ENCODE measurements at regions not wholly inside any gene's neighbourhood (a gene's known extent, or its start where the extent isn't known, plus 50 kb on each side); places are given as distances from the start of the nearest gene placed in this dataset.
A peak's percentile ranks its signal among the peaks of the same experiment; 100 is the strongest.

DNA sequence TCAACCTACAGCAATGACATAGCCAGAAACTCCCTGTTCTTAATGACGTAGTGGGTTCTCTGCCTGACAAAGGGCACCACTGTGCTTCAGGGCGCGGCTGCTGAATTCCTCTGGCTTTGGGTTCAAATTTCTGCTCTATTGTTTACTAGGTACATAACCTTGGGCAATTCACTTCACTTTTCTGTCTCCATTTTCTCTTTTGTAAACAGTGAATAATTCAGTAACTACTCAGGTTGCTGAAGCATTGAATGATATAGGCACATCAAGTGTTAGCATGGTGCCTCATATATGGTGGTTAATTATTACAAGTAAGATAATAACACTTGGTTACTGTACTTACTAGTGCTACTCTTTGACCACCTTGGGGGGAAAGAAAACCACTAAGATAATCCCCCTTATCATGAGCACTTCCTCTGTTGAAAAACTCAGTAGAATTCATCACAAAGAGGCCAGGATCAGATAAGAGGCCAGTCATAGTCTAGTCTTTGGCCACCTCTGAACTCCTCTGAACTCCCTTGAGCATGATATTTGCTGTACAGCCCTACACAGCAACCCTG lies 92.0 kb upstream of the AHR start:
- no peak overlapping the region for H3K27ac ChIP-seq (ENCODE audit: low read length)
- Mint-ChIP-seq H3K27ac (no peak overlapping the region), H3K4me1 (no peaks in the 10 kb centered on the region), H3K9me3 (no peaks in the 10 kb centered on the region), H3K4me3 (no peak overlapping the region), H3K36me3 (no peaks in the 10 kb centered on the region), H3K27me3 (ENCODE audit: low read depth in 2 of 2) (peaks cover 0 to 14% of the 10 kb centered on the region in 2 donors)
- no peaks in the 10 kb centered on the region for H3K27me3 ChIP-seq (ENCODE audit: control insufficient read depth, insufficient read depth, low read length)
- intact Hi-C loops (cut with micrococcal nuclease) = no loop called here
- DNase-seq (no peak), ATAC-seq (peak in 1 of 3 donors; percentile 74)
- H3K9me3 ChIP-seq (ENCODE audit: control insufficient read depth, insufficient read depth, low read length) = no peaks in the 10 kb centered on the region
- H3K36me3 ChIP-seq (ENCODE audit: control insufficient read depth, insufficient read depth, low read length) = no peaks in the 10 kb centered on the region
- WGBS (ENCODE audit: insufficient coverage) = 94% methylated on average over 3 of the region's 3 CpGs
- no peaks in the 10 kb centered on the region for H3K4me1 ChIP-seq (ENCODE audit: control insufficient read depth, insufficient read depth, low read length)
- H3K4me3 ChIP-seq (ENCODE audit: low read length) = no peak overlapping the region
- TF ChIP-seq, protein P1, sequence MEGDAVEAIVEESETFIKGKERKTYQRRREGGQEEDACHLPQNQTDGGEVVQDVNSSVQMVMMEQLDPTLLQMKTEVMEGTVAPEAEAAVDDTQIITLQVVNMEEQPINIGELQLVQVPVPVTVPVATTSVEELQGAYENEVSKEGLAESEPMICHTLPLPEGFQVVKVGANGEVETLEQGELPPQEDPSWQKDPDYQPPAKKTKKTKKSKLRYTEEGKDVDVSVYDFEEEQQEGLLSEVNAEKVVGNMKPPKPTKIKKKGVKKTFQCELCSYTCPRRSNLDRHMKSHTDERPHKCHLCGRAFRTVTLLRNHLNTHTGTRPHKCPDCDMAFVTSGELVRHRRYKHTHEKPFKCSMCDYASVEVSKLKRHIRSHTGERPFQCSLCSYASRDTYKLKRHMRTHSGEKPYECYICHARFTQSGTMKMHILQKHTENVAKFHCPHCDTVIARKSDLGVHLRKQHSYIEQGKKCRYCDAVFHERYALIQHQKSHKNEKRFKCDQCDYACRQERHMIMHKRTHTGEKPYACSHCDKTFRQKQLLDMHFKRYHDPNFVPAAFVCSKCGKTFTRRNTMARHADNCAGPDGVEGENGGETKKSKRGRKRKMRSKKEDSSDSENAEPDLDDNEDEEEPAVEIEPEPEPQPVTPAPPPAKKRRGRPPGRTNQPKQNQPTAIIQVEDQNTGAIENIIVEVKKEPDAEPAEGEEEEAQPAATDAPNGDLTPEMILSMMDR (IDR thresholded peaks at IDR 0.05) = no peak

DNA sequence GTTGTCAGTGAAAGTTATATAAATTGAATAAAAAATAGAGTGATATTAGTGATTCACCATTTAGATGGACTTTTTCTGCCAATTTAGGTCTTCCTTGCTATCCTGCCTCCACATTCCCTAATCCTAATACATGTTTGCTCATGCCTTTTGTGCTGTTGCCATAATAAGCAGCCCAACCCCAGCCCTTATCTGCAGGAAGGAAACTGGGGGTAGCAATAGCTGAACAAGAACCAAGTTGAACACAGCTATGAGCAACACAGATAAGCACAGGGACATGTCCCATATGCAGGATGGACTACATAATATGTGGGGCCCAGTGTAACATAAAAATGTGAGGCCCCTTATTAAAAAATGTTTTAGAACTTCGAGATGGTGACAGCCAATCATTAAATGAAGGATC lies 91.2 kb upstream of the AHR start:
- peaks cover 0 to 6% of the 10 kb centered on the region in 2 donors for H3K27me3 Mint-ChIP-seq (ENCODE audit: low read depth in 2 of 2)
- peak in 1 of 3 donors; percentile 70 for ATAC-seq

DNA sequence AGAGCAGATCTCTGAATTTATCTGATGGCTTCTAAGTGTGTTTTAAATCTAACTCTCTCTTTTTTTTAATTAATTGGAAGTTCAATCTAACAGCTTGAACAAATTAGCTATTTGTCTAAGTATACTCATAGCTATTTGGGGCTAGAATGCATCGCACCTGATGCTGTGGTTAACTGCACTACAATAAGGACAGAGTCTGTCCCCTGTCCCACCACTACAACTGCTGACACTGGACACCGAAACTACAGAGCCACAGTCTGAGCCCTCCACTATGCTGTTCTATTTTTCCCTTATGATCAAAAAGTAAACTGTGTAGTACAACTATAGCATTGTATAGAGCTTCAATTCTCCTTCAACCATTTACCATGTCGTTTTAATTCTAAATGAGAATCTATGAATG lies 89.4 kb upstream of the AHR start:
- no peak overlapping the region for H3K27ac ChIP-seq (ENCODE audit: low read length)
- no peak for DNase-seq
- H3K4me1 ChIP-seq (ENCODE audit: control insufficient read depth, insufficient read depth, low read length) = no peaks in the 10 kb centered on the region
- H3K9me3 ChIP-seq (ENCODE audit: control insufficient read depth, insufficient read depth, low read length) = no peaks in the 10 kb centered on the region
- no peak overlapping the region for H3K27ac Mint-ChIP-seq
- no peaks in the 10 kb centered on the region for H3K36me3 ChIP-seq (ENCODE audit: control insufficient read depth, insufficient read depth, low read length)
- TF ChIP-seq, protein P1 (IDR thresholded peaks at IDR 0.05) = no peak
- no peaks in the 10 kb centered on the region for H3K27me3 Mint-ChIP-seq (ENCODE audit: low read depth in 2 of 2)
- no peaks in the 10 kb centered on the region for H3K27me3 ChIP-seq (ENCODE audit: control insufficient read depth, insufficient read depth, low read length)
- H3K4me1 Mint-ChIP-seq = no peaks in the 10 kb centered on the region
- H3K9me3 Mint-ChIP-seq = no peaks in the 10 kb centered on the region
- no peak overlapping the region for H3K4me3 ChIP-seq (ENCODE audit: low read length)
- 43% methylated on average over 2 of the region's 3 CpGs for WGBS (ENCODE audit: insufficient coverage)
- intact Hi-C loops (cut with micrococcal nuclease) = no loop called here
- no peaks in the 10 kb centered on the region for H3K36me3 Mint-ChIP-seq
- no peak overlapping the region for H3K4me3 Mint-ChIP-seq
- ATAC-seq = no peak

More for the DNA sequence above, 91.2 kb upstream of the AHR start:
- Mint-ChIP-seq H3K4me3 (no peak overlapping the region), H3K4me1 (no peaks in the 10 kb centered on the region), H3K9me3 (no peaks in the 10 kb centered on the region), H3K27ac (no peak overlapping the region), H3K36me3 (no peaks in the 10 kb centered on the region)
- intact Hi-C loops (cut with micrococcal nuclease) = no loop called here
- 13% methylated on average over 1 of the region's 1 CpG for WGBS (ENCODE audit: insufficient coverage)
- no peaks in the 10 kb centered on the region for H3K27me3 ChIP-seq (ENCODE audit: control insufficient read depth, insufficient read depth, low read length)
- no peak for DNase-seq
- no peak overlapping the region for H3K27ac ChIP-seq (ENCODE audit: low read length)
- no peaks in the 10 kb centered on the region for H3K4me1 ChIP-seq (ENCODE audit: control insufficient read depth, insufficient read depth, low read length)
- no peak overlapping the region for H3K4me3 ChIP-seq (ENCODE audit: low read length)
- H3K36me3 ChIP-seq (ENCODE audit: control insufficient read depth, insufficient read depth, low read length) = no peaks in the 10 kb centered on the region
- H3K9me3 ChIP-seq (ENCODE audit: control insufficient read depth, insufficient read depth, low read length) = no peaks in the 10 kb centered on the region
- TF ChIP-seq, protein P1 (IDR thresholded peaks at IDR 0.05) = no peak

GRCh38 chr7:17211307-17211836 lies 87.1 kb upstream of the AHR start:
- H3K27me3 Mint-ChIP-seq (ENCODE audit: low read depth in 2 of 2) = no peaks in the 10 kb centered on the region
- no peak for DNase-seq
- Histone ChIP-seq H3K27me3 (ENCODE audit: control insufficient read depth, insufficient read depth, low read length) (no peaks in the 10 kb centered on the region), H3K4me1 (ENCODE audit: control insufficient read depth, insufficient read depth, low read length) (no peaks in the 10 kb centered on the region), H3K36me3 (ENCODE audit: control insufficient read depth, insufficient read depth, low read length) (no peaks in the 10 kb centered on the region), H3K4me3 (ENCODE audit: low read length) (no peak overlapping the region), H3K9me3 (ENCODE audit: control insufficient read depth, insufficient read depth, low read length) (no peaks in the 10 kb centered on the region), H3K27ac (ENCODE audit: low read length) (no peak overlapping the region)
- no CpG with 5 or more reads among the region's 1 CpG for WGBS (ENCODE audit: insufficient coverage)
- intact Hi-C loops (cut with micrococcal nuclease) = no loop called here
- TF ChIP-seq, protein P1 (IDR thresholded peaks at IDR 0.05) = no peak
- no peak for ATAC-seq
- H3K9me3 Mint-ChIP-seq = no peaks in the 10 kb centered on the region
- H3K36me3 Mint-ChIP-seq = no peaks in the 10 kb centered on the region
- no peaks in the 10 kb centered on the region for H3K4me1 Mint-ChIP-seq
- no peak overlapping the region for H3K4me3 Mint-ChIP-seq
- no peak overlapping the region for H3K27ac Mint-ChIP-seq
